ENCODE measurements at regions not wholly inside any gene's neighbourhood (a gene's known extent, or its start where the extent isn't known, plus 50 kb on each side); places are given as distances from the start of the nearest gene placed in this dataset.
"Not testable (repeated sequence)": the region's sequence is repeated elsewhere in the genome, so short reads cannot be mapped to it uniquely, and the experiment has no call there.

DNA sequence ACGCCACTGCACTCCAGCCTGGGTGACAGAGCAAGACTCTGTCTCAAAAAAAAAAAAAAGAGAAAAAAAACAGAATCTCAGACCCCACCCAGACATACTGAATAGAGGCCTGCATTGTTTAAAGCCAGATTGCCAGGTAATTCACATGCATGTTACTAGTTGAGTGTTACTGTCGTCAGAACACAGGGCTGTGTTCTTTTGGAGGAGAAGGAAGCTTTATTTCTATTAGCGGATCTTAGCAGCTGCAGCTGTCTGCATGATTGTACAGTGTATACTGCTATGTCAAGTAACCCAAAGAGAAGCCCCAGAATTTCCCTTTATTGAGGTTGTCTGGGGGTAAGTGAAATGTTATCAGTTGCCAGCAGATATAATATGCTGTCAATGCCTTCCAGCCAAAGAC is 496.6 kb upstream of the NAALADL2 start:
- Histone ChIP-seq H3K4me2 (ENCODE audit: extremely low read depth, insufficient read depth, low read length) (no peak overlapping the region), H3K27me3 (ENCODE audit: control insufficient read depth, insufficient read depth, low read length) (no peaks in the 10 kb centered on the region), H3K9ac (ENCODE audit: insufficient read depth, low read length) (no peak overlapping the region), H3K4me3 (replicated peaks in 1 of 4; ENCODE audit: control extremely low read depth in 1 of 4, insufficient read depth in 1 of 4, low read depth in 3 of 4, low read length in 4 of 4) (no peak overlapping the region), H2AFZ (ENCODE audit: low read length) (no peak overlapping the region), H4K20me1 (ENCODE audit: control insufficient read depth, extremely low read depth, insufficient read depth, low read length) (no peaks in the 10 kb centered on the region), H3K9me3 (ENCODE audit: control insufficient read depth, insufficient read depth, low read depth, low read length) (no peaks in the 10 kb centered on the region), H3K4me1 (ENCODE audit: control insufficient read depth, extremely low read depth, insufficient read depth, low read length) (no peaks in the 10 kb centered on the region), H3K36me3 (ENCODE audit: control insufficient read depth, insufficient read depth, low read length) (no peaks in the 10 kb centered on the region), H3K79me2 (ENCODE audit: control insufficient read depth, insufficient read depth, low read length) (no peaks in the 10 kb centered on the region), H3K27ac (ENCODE audit: insufficient read depth, low read length) (no peak overlapping the region)
- DNase-seq (ENCODE audit: low read depth in 2 of 2), result peak in 1 of 2 donors; percentile 18
- no peak for TF ChIP-seq EZH2 (IDR thresholded peaks at IDR 0.05; ENCODE audit: low read length, missing control alignments)
- TF ChIP-seq, protein P1, sequence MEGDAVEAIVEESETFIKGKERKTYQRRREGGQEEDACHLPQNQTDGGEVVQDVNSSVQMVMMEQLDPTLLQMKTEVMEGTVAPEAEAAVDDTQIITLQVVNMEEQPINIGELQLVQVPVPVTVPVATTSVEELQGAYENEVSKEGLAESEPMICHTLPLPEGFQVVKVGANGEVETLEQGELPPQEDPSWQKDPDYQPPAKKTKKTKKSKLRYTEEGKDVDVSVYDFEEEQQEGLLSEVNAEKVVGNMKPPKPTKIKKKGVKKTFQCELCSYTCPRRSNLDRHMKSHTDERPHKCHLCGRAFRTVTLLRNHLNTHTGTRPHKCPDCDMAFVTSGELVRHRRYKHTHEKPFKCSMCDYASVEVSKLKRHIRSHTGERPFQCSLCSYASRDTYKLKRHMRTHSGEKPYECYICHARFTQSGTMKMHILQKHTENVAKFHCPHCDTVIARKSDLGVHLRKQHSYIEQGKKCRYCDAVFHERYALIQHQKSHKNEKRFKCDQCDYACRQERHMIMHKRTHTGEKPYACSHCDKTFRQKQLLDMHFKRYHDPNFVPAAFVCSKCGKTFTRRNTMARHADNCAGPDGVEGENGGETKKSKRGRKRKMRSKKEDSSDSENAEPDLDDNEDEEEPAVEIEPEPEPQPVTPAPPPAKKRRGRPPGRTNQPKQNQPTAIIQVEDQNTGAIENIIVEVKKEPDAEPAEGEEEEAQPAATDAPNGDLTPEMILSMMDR (conservative IDR thresholded peaks at IDR 0.05 in 1 of 2, IDR thresholded peaks at IDR 0.05 in 1 of 2; ENCODE audit: low read depth in 1 of 2, low read length in 2 of 2), result no peak

DNA sequence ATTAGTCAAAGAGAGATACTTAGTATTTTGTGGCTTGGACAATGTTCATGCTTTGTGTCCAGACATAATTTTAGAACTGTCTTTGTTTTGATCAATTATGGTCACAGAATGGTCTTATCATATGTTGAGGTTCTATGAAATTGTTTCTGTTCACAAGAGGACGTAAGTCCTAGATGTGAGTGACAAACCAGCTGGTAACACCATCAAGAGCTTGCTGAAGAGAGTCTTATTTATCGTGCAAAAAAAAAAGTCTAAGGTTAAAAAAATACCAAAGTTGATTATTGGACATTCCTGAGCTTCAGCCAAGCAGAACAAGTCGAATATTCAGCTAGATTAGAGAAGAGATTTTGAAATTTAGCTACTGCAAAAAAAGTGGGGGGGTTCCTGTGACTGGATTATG is 495.9 kb upstream of the NAALADL2 start:
- H3K27me3 ChIP-seq (ENCODE audit: control insufficient read depth, insufficient read depth, low read length), result no peaks in the 10 kb centered on the region
- H2AFZ ChIP-seq (ENCODE audit: low read length), result no peak overlapping the region
- no peaks in the 10 kb centered on the region for H3K79me2 ChIP-seq (ENCODE audit: control insufficient read depth, insufficient read depth, low read length)
- no peaks in the 10 kb centered on the region for H3K9me3 ChIP-seq (ENCODE audit: control insufficient read depth, insufficient read depth, low read depth, low read length)
- no peaks in the 10 kb centered on the region for H3K36me3 ChIP-seq (ENCODE audit: control insufficient read depth, insufficient read depth, low read length)
- no peak for TF ChIP-seq EZH2 (IDR thresholded peaks at IDR 0.05; ENCODE audit: low read length, missing control alignments)
- TF ChIP-seq, protein P1 (conservative IDR thresholded peaks at IDR 0.05 in 1 of 2, IDR thresholded peaks at IDR 0.05 in 1 of 2; ENCODE audit: low read depth in 1 of 2, low read length in 2 of 2), result no peak
- peak in 1 of 2 donors; percentile 86 for DNase-seq (ENCODE audit: low read depth in 2 of 2)
- no peak overlapping the region for H3K4me3 ChIP-seq (replicated peaks in 1 of 4; ENCODE audit: control extremely low read depth in 1 of 4, insufficient read depth in 1 of 4, low read depth in 3 of 4, low read length in 4 of 4)
- no peak overlapping the region for H3K27ac ChIP-seq (ENCODE audit: insufficient read depth, low read length)
- H3K9ac ChIP-seq (ENCODE audit: insufficient read depth, low read length), result no peak overlapping the region
- no peak overlapping the region for H3K4me2 ChIP-seq (ENCODE audit: extremely low read depth, insufficient read depth, low read length)
- no peaks in the 10 kb centered on the region for H4K20me1 ChIP-seq (ENCODE audit: control insufficient read depth, extremely low read depth, insufficient read depth, low read length)
- H3K4me1 ChIP-seq (ENCODE audit: control insufficient read depth, extremely low read depth, insufficient read depth, low read length), result no peaks in the 10 kb centered on the region

DNA sequence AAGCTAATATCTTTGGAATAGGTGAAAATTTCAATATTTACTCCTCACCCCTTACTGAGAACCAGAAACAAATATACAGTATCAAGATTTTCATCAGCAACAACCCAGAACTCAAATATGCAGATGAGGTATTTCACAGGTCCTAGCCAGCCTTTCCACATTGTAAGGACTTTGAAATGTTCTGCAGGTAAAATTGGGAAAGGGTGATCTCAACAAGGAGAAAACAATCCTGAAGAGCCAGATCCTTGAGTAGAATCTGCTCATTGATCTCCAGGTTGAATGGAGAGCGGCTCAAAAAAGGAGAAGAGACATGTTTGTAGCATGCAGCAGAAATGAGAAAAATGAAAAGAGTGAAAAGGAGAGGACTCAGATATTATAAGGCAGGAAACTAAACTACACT is 493.3 kb upstream of the NAALADL2 start:
- Histone ChIP-seq H2AFZ (ENCODE audit: low read length) (no peak overlapping the region), H3K4me3 (replicated peaks in 1 of 4; ENCODE audit: control extremely low read depth in 1 of 4, insufficient read depth in 1 of 4, low read depth in 3 of 4, low read length in 4 of 4) (no peak overlapping the region), H3K79me2 (ENCODE audit: control insufficient read depth, insufficient read depth, low read length) (no peaks in the 10 kb centered on the region), H3K27ac (ENCODE audit: insufficient read depth, low read length) (no peak overlapping the region), H3K9me3 (ENCODE audit: control insufficient read depth, insufficient read depth, low read depth, low read length) (no peaks in the 10 kb centered on the region), H3K27me3 (ENCODE audit: control insufficient read depth, insufficient read depth, low read length) (no peaks in the 10 kb centered on the region), H3K9ac (ENCODE audit: insufficient read depth, low read length) (no peak overlapping the region), H4K20me1 (ENCODE audit: control insufficient read depth, extremely low read depth, insufficient read depth, low read length) (no peaks in the 10 kb centered on the region), H3K4me2 (ENCODE audit: extremely low read depth, insufficient read depth, low read length) (no peak overlapping the region), H3K36me3 (ENCODE audit: control insufficient read depth, insufficient read depth, low read length) (no peaks in the 10 kb centered on the region), H3K4me1 (ENCODE audit: control insufficient read depth, extremely low read depth, insufficient read depth, low read length) (no peaks in the 10 kb centered on the region)
- DNase-seq (ENCODE audit: low read depth in 2 of 2), result no peak
- TF ChIP-seq, protein P1 (conservative IDR thresholded peaks at IDR 0.05 in 1 of 2, IDR thresholded peaks at IDR 0.05 in 1 of 2; ENCODE audit: low read depth in 1 of 2, low read length in 2 of 2), result no peak
- no peak for TF ChIP-seq EZH2 (IDR thresholded peaks at IDR 0.05; ENCODE audit: low read length, missing control alignments)

DNA sequence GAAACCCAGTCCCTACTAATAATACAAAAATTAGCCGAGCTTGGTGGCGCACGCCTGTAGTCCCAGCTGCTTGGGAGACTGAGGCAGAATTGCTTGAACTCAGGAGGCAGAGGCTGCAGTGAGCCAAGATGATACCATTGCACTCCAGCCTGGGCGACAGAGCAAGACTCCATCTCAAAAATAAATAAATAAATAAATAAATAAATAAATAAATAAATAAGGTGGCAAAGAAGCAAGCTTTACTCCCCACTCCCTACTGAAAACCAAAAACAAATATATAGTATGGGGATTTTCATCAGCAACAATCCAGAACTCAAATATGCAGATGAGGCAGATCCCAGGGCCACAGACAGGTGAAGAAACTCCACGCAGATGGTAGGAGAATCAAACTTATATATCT is 492.2 kb upstream of the NAALADL2 start:
- not testable (repeated sequence) for H3K4me2 ChIP-seq (ENCODE audit: extremely low read depth, insufficient read depth, low read length); H2AFZ ChIP-seq (ENCODE audit: low read length); H3K4me3 ChIP-seq (replicated peaks in 1 of 4; ENCODE audit: control extremely low read depth in 1 of 4, insufficient read depth in 1 of 4, low read depth in 3 of 4, low read length in 4 of 4); H3K4me1 ChIP-seq (ENCODE audit: control insufficient read depth, extremely low read depth, insufficient read depth, low read length); H3K27ac ChIP-seq (ENCODE audit: insufficient read depth, low read length); H4K20me1 ChIP-seq (ENCODE audit: control insufficient read depth, extremely low read depth, insufficient read depth, low read length); H3K27me3 ChIP-seq (ENCODE audit: control insufficient read depth, insufficient read depth, low read length); H3K79me2 ChIP-seq (ENCODE audit: control insufficient read depth, insufficient read depth, low read length); H3K36me3 ChIP-seq (ENCODE audit: control insufficient read depth, insufficient read depth, low read length); H3K9ac ChIP-seq (ENCODE audit: insufficient read depth, low read length); DNase-seq (ENCODE audit: low read depth in 2 of 2); H3K9me3 ChIP-seq (ENCODE audit: control insufficient read depth, insufficient read depth, low read depth, low read length)

All from fibroblast of lung (primary cell).